Activated naive CD8-positive, alpha-beta T cell treated with anti-CD3 and anti-CD28 coated beads for 36 hours (primary cell): ENCODE measurements at regions not wholly inside any gene's neighbourhood (a gene's known extent, or its start where the extent isn't known, plus 50 kb on each side); places are given as distances from the start of the nearest gene placed in this dataset.

Experiments used
- DNase-seq: peaks from one replicate; pipeline ENCODE4 v3.0.0; 2021
- H3K27ac Mint-ChIP-seq: one replicate; pipeline ENCODE4 v1.8.0; 2022; ENCODE audit warnings: mild to moderate bottlenecking, moderate library complexity, mixed read lengths
- H3K27me3 Mint-ChIP-seq: one replicate; pipeline ENCODE4 v1.8.0; 2022; ENCODE audit warnings: mild to moderate bottlenecking, mixed read lengths
- H3K36me3 Mint-ChIP-seq: one replicate; pipeline ENCODE4 v1.8.0; 2021; ENCODE audit warnings: mild to moderate bottlenecking, mixed read lengths
- H3K4me1 Mint-ChIP-seq: one replicate; pipeline ENCODE4 v1.8.0; 2021; ENCODE audit warnings: mixed read lengths
- H3K4me3 Mint-ChIP-seq: one replicate; pipeline ENCODE4 v1.8.0; 2022; ENCODE audit warnings: mild to moderate bottlenecking, moderate library complexity, mixed read lengths
- H3K9me3 Mint-ChIP-seq: one replicate; pipeline ENCODE4 v1.8.0; 2022; ENCODE audit warnings: mixed read lengths

GRCh38 chr12:125564753-125565152 lies 499.5 kb downstream of the AACS start:
- DNase-seq, result no peak
- no peaks in the 10 kb centered on the region for H3K4me1 Mint-ChIP-seq
- H3K9me3 Mint-ChIP-seq, result peaks cover 5% of the 10 kb centered on the region
- H3K27ac Mint-ChIP-seq, result no peak overlapping the region
- H3K27me3 Mint-ChIP-seq, result no peaks in the 10 kb centered on the region
- H3K36me3 Mint-ChIP-seq, result no peaks in the 10 kb centered on the region
- no peak overlapping the region for H3K4me3 Mint-ChIP-seq

GRCh38 chr12:125567581-125567980 lies 502.3 kb downstream of the AACS start:
- no peak for DNase-seq
- H3K36me3 Mint-ChIP-seq, result no peaks in the 10 kb centered on the region
- H3K4me3 Mint-ChIP-seq, result no peak overlapping the region
- no peaks in the 10 kb centered on the region for H3K27me3 Mint-ChIP-seq
- H3K9me3 Mint-ChIP-seq, result peaks cover 2% of the 10 kb centered on the region
- no peak overlapping the region for H3K27ac Mint-ChIP-seq
- H3K4me1 Mint-ChIP-seq, result no peaks in the 10 kb centered on the region

- no peak for DNase-seq
- Mint-ChIP-seq H3K4me1 (no peaks in the 10 kb centered on the region), H3K27me3 (no peaks in the 10 kb centered on the region), H3K36me3 (no peaks in the 10 kb centered on the region), H3K9me3 (peaks cover 2% of the 10 kb centered on the region), H3K4me3 (no peak overlapping the region), H3K27ac (no peak overlapping the region)
Observed at GRCh38 chr12:125568306-125568705, 503.1 kb downstream of the AACS start.

GRCh38 chr12:125573271-125573670 lies 508.0 kb downstream of the AACS start:
- Mint-ChIP-seq H3K27ac (no peak overlapping the region), H3K4me1 (no peaks in the 10 kb centered on the region), H3K27me3 (no peaks in the 10 kb centered on the region), H3K4me3 (no peak overlapping the region), H3K36me3 (no peaks in the 10 kb centered on the region), H3K9me3 (peaks cover 4% of the 10 kb centered on the region)
- no peak for DNase-seq

DNA sequence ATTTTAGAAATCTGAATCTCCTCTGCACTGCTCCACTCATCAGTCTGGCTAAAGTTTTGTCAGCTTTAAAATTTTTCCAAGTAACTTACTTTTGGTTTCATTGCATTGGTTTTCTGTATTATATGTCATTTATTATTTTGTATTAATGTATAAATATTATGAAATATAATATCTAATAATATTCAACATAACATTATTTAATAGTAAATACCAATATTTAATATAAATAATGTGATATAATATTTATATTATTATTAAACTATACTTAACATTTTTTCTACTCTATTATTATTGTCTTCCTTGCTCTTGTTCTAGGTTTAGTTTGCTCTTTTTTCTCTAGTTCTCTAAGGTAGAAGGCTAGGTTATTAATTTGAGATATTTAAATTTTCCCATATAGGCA lies 512.1 kb downstream of the AACS start:
- Mint-ChIP-seq H3K36me3 (no peaks in the 10 kb centered on the region), H3K9me3 (peaks cover 10% of the 10 kb centered on the region), H3K27me3 (no peaks in the 10 kb centered on the region), H3K4me3 (no peak overlapping the region), H3K4me1 (no peaks in the 10 kb centered on the region), H3K27ac (no peak overlapping the region)
- DNase-seq, result no peak

DNA sequence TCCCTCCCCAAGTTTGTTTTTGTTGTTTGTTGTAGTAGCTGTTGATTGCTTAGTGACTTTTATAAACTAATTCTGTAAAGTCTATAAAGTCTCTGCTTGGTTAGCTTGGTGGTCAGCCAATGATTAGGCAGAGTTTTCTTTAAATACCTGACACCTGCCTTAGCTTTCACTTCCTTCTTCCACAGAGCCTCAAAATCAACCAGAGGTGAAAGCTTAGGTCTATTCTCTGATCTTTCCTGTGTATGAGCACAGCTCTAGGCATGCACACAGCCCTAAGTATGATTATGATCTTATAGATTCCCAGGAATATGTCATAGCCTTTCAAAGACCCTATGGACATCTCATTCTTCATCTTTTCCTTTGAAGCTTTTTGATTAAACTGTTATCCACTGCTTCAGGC lies 514.7 kb downstream of the AACS start:
- H3K4me1 Mint-ChIP-seq, result no peaks in the 10 kb centered on the region
- no peaks in the 10 kb centered on the region for H3K36me3 Mint-ChIP-seq
- H3K27ac Mint-ChIP-seq, result no peak overlapping the region
- H3K4me3 Mint-ChIP-seq, result no peak overlapping the region
- no peak for DNase-seq
- H3K9me3 Mint-ChIP-seq, result peaks cover 10% of the 10 kb centered on the region
- H3K27me3 Mint-ChIP-seq, result peaks cover 7% of the 10 kb centered on the region

- H3K27me3 Mint-ChIP-seq, result peaks cover 7% of the 10 kb centered on the region
- no peak overlapping the region for H3K4me3 Mint-ChIP-seq
- no peaks in the 10 kb centered on the region for H3K36me3 Mint-ChIP-seq
- H3K4me1 Mint-ChIP-seq, result no peaks in the 10 kb centered on the region
- no peak overlapping the region for H3K27ac Mint-ChIP-seq
- H3K9me3 Mint-ChIP-seq, result peaks cover 7% of the 10 kb centered on the region
- DNase-seq, result no peak
Observed at GRCh38 chr12:125583071-125583470, 517.8 kb downstream of the AACS start.

DNA sequence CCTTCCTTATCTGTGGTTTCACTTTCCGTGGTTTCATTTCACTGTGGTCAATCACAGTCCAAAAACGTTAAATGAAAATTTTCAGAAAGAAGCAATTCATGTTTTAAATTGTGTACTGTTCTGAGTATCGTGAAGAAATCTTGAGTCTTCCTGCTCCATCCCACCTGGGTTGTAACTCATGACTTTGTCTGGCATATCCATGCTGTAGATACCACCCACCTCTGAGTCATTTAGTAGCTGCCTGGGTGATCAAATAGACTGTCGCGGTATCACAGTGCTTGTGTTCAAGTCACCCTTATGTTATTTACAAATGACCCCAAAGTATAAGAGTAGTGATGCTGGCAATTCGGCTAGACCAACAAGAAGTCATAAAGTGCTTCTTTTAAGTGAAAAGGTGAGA lies 521.2 kb downstream of the AACS start:
- Mint-ChIP-seq H3K9me3 (no peaks in the 10 kb centered on the region), H3K27me3 (peaks cover 7% of the 10 kb centered on the region), H3K4me3 (no peak overlapping the region), H3K36me3 (no peaks in the 10 kb centered on the region), H3K4me1 (no peaks in the 10 kb centered on the region), H3K27ac (no peak overlapping the region)
- DNase-seq, result no peak

DNA sequence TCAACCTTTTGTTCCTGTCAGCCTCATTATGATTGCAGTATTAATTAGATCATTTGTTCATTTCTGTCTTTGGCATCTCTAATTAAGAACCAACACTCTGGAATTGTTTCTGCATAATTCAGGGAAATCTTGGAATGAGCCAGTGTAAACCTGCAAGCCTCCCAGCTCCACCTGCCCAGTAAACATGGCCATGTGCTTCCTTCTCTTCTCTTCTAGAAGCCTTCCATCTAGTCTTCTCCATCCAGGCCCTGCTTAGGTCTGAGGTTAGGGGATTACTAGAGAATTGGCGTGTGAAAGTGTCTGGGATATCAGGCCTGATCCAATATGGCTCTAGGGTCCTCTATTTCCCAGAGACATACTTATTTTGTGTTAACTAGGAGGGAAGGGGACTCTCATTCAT lies 528.0 kb downstream of the AACS start:
- Mint-ChIP-seq H3K36me3 (no peaks in the 10 kb centered on the region), H3K4me3 (no peak overlapping the region), H3K4me1 (no peaks in the 10 kb centered on the region), H3K27me3 (peaks cover 3% of the 10 kb centered on the region), H3K27ac (no peak overlapping the region), H3K9me3 (peaks cover 5% of the 10 kb centered on the region)
- DNase-seq, result no peak

- Mint-ChIP-seq H3K36me3 (no peaks in the 10 kb centered on the region), H3K9me3 (no peaks in the 10 kb centered on the region), H3K27me3 (no peaks in the 10 kb centered on the region), H3K4me1 (no peaks in the 10 kb centered on the region), H3K4me3 (no peak overlapping the region), H3K27ac (no peak overlapping the region)
- DNase-seq, result no peak
Observed at GRCh38 chr12:125604976-125605375, 539.7 kb downstream of the AACS start.

DNA sequence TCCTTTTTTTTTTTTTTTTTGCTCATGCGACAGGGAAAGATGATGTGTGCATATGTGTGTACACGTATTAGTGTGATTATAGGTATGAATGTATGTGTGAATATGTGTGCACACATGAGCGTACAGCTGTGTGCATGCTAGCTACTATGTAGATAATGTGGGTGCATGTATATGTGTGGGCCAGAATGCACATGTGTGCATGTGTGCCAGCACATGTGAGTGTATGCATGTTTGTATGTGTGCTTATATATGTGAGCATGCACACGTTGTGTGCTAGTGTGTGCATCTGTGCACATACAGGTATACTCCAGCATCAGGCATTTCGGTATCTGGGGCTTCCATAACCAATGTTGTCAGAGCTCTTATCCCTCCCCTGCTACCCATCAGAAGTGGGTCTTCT lies 541.1 kb downstream of the AACS start:
- no peak overlapping the region for H3K4me3 Mint-ChIP-seq
- H3K9me3 Mint-ChIP-seq, result no peaks in the 10 kb centered on the region
- H3K4me1 Mint-ChIP-seq, result no peaks in the 10 kb centered on the region
- H3K36me3 Mint-ChIP-seq, result no peaks in the 10 kb centered on the region
- DNase-seq, result no peak
- H3K27ac Mint-ChIP-seq, result no peak overlapping the region
- H3K27me3 Mint-ChIP-seq, result no peaks in the 10 kb centered on the region

GRCh38 chr12:125610292-125610691 lies 545.1 kb downstream of the AACS start:
- Mint-ChIP-seq H3K27ac (no peak overlapping the region), H3K9me3 (no peaks in the 10 kb centered on the region), H3K4me1 (no peaks in the 10 kb centered on the region), H3K27me3 (no peaks in the 10 kb centered on the region), H3K36me3 (no peaks in the 10 kb centered on the region), H3K4me3 (no peak overlapping the region)
- no peak for DNase-seq

DNA sequence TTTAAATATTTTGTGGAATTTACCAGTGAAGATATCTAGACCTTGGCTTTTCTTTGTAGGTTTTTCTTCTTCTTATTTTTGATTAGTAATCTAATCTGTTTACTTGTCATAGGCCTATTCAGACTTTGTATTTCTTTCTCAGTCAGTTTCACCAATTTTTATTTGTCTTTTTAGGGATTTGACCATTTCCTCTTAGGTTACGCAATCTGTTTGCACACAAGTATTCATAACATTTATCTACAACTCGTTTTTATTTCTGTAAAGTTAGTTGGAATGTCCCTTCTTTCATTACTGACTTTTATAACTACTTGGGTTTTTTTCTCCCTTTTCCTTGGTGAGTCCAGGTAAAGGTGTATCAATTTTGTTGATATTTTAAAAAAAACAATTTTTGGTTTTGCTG lies 545.7 kb downstream of the AACS start:
- Mint-ChIP-seq H3K36me3 (no peaks in the 10 kb centered on the region), H3K9me3 (no peaks in the 10 kb centered on the region), H3K27ac (no peak overlapping the region), H3K4me3 (no peak overlapping the region), H3K4me1 (no peaks in the 10 kb centered on the region), H3K27me3 (no peaks in the 10 kb centered on the region)
- DNase-seq, result no peak

GRCh38 chr12:125614058-125614457 lies 548.8 kb downstream of the AACS start:
- Mint-ChIP-seq H3K4me3 (no peak overlapping the region), H3K27me3 (no peaks in the 10 kb centered on the region), H3K36me3 (no peaks in the 10 kb centered on the region), H3K4me1 (no peaks in the 10 kb centered on the region), H3K27ac (no peak overlapping the region), H3K9me3 (no peaks in the 10 kb centered on the region)
- no peak for DNase-seq

- no peak overlapping the region for H3K4me3 Mint-ChIP-seq
- H3K36me3 Mint-ChIP-seq, result no peaks in the 10 kb centered on the region
- H3K4me1 Mint-ChIP-seq, result no peaks in the 10 kb centered on the region
- H3K27ac Mint-ChIP-seq, result no peak overlapping the region
- no peaks in the 10 kb centered on the region for H3K27me3 Mint-ChIP-seq
- no peaks in the 10 kb centered on the region for H3K9me3 Mint-ChIP-seq
- DNase-seq, result no peak
Observed at GRCh38 chr12:125619723-125620122, 554.5 kb downstream of the AACS start.

- H3K4me1 Mint-ChIP-seq, result no peaks in the 10 kb centered on the region
- H3K4me3 Mint-ChIP-seq, result no peak overlapping the region
- no peaks in the 10 kb centered on the region for H3K36me3 Mint-ChIP-seq
- H3K27me3 Mint-ChIP-seq, result peaks cover 5% of the 10 kb centered on the region
- DNase-seq, result no peak
- H3K27ac Mint-ChIP-seq, result no peak overlapping the region
- H3K9me3 Mint-ChIP-seq, result peaks cover 2% of the 10 kb centered on the region
Observed at GRCh38 chr12:125633686-125634085, 568.5 kb downstream of the AACS start.

- no peak overlapping the region for H3K4me3 Mint-ChIP-seq
- no peak overlapping the region for H3K27ac Mint-ChIP-seq
- H3K4me1 Mint-ChIP-seq, result no peaks in the 10 kb centered on the region
- no peak for DNase-seq
- H3K36me3 Mint-ChIP-seq, result no peaks in the 10 kb centered on the region
- H3K27me3 Mint-ChIP-seq, result peaks cover 5% of the 10 kb centered on the region
- peaks cover 2% of the 10 kb centered on the region for H3K9me3 Mint-ChIP-seq
Observed at GRCh38 chr12:125634813-125635212, 569.6 kb downstream of the AACS start.
